AG09319 (cell line): ENCODE measurements at regions not wholly inside any gene's neighbourhood (a gene's known extent, or its start where the extent isn't known, plus 50 kb on each side); places are given as distances from the start of the nearest gene placed in this dataset.

Experiments used
- DNase-seq: peaks from one replicate; pipeline ENCODE4 v3.0.0-alpha.2; 2010; ENCODE audit warnings: low read depth; ENCODE audit errors: extremely low read depth
- CTCF ChIP-seq: IDR thresholded peaks from 2 replicates; pipeline ENCODE4 v1.5.1; 2011; ENCODE audit warnings: low read depth, mild to moderate bottlenecking, inconsistent platforms, low read length, moderate library complexity

GRCh38 chr4:112002248-112002661, 143.0 kb upstream of the FAM241A start:
- DNase-seq = no peak
- TF ChIP-seq CTCF = no peak

- no peak for DNase-seq
- TF ChIP-seq CTCF = no peak
Observed at GRCh38 chr4:112003231-112003907, 141.9 kb upstream of the FAM241A start.

GRCh38 chr4:112005027-112005426, 140.2 kb upstream of the FAM241A start:
- no peak for DNase-seq
- no peak for TF ChIP-seq CTCF

- DNase-seq = no peak
Observed at GRCh38 chr4:112007391-112007790, 137.9 kb upstream of the FAM241A start.

GRCh38 chr4:112015960-112016359, 129.3 kb upstream of the FAM241A start:
- DNase-seq = no peak
- TF ChIP-seq CTCF = no peak

More at GRCh38 chr4:112007391-112007790, 137.9 kb upstream of the FAM241A start:
- TF ChIP-seq CTCF = no peak

- DNase-seq = no peak
- TF ChIP-seq CTCF = no peak
Observed at GRCh38 chr4:112023402-112023950, 121.8 kb upstream of the FAM241A start.

GRCh38 chr4:112026058-112026457, 119.2 kb upstream of the FAM241A start:
- no peak for DNase-seq
- no peak for TF ChIP-seq CTCF
